ENCODE measurements at regions not wholly inside any gene's neighbourhood (a gene's known extent, or its start where the extent isn't known, plus 50 kb on each side); places are given as distances from the start of the nearest gene placed in this dataset.

GRCh38 chr20:22473293-22473692 is 111.1 kb downstream of the FOXA2 start:
- no peak for TF ChIP-seq CTCF (IDR thresholded peaks at IDR 0.05; ENCODE audit: low read depth, low read length, missing input control)
- TF ChIP-seq ZBTB33 (IDR thresholded peaks at IDR 0.05) = no peak
- no peak for TF ChIP-seq ATF3 (IDR thresholded peaks at IDR 0.05)

Data from liver (tissue), 3 donors.